HepG2 (cell line): ENCODE measurements at regions not wholly inside any gene's neighbourhood (a gene's known extent, or its start where the extent isn't known, plus 50 kb on each side); places are given as distances from the start of the nearest gene placed in this dataset.

Experiments
- ATAC-seq: fragments of 200-7000 bp; cut with Tn5 transposase; 3 replicates; pipeline ENCODE4 v1.9.1; 2020; ENCODE audit warnings: mild to moderate bottlenecking, moderate library complexity
- BruUV-seq: library from RNA; stranded (reverse); fragments of 400-500 nt; replicated peaks from 2 replicates; lab custom pipeline; 2021; lab: Mats Ljungman, UMichigan
- CTCF ChIA-PET: fragments of 300-600 bp; formaldehyde crosslinking; extraction: SDS; loops from one replicate; lab custom pipeline; 2021; ENCODE audit warnings: low total read pairs, inconsistent platforms, low intra/inter-chr PET ratio; lab: Yijun Ruan, JAX
- POLR2A ChIA-PET: fragments of 350-600 bp; sonication (Branson Sonifier 250); formaldehyde crosslinking; loops from one replicate; lab custom pipeline; 2020; ENCODE audit warnings: antibody characterized with exemption, inconsistent platforms; lab: Yijun Ruan, JAX
- DNase-seq: peaks from one replicate; pipeline ENCODE4 v3.0.0-alpha.2; 2015; ENCODE audit warnings: low spot score
- FAIRE-seq: peaks from 3 replicates; lab custom pipeline; 2011; peaks lifted over from hg19 to GRCh38; lab: Jason Lieb, UNC
- H2AFZ ChIP-seq: one replicate; pipeline ENCODE4 v1.6.1; 2011; ENCODE audit warnings: low read length, inconsistent platforms
- H3K27ac ChIP-seq: fragments of 300-600 bp; 3 replicates; pipeline ENCODE4 v1.8.0; 2011; ENCODE audit warnings: mixed run types, mild to moderate bottlenecking, mixed read lengths, low read length, inconsistent platforms; ENCODE audit not compliant: insufficient read depth; ENCODE audit errors: extremely low read length
- H3K27me3 ChIP-seq, 2 experiments: fragments of 200-600 bp in 1 of 2; 2 replicates in 1 of 2; 3 replicates in 1 of 2; pipeline versions ENCODE4 v1.6.0 to v1.8.0; 2011; ENCODE audit warnings: low read length in 2 of 2, mild to moderate bottlenecking in 2 of 2, moderate library complexity in 2 of 2, inconsistent platforms in 1 of 2; ENCODE audit not compliant: insufficient read depth in 2 of 2, control insufficient read depth in 1 of 2
- H3K36me3 ChIP-seq, 2 experiments: fragments of 200-600 bp in 1 of 2; replicated peaks in 1 of 2; 2 replicates in 1 of 2; 3 replicates in 1 of 2; pipeline versions ENCODE4 v1.5.1 to v1.8.0; 2011; ENCODE audit warnings: low read length in 2 of 2, inconsistent platforms in 1 of 2; ENCODE audit not compliant: insufficient read depth in 2 of 2, control insufficient read depth in 1 of 2
- H3K4me1 ChIP-seq: 2 replicates; pipeline ENCODE4 v1.5.1; 2012; ENCODE audit warnings: low read length, inconsistent platforms; ENCODE audit not compliant: insufficient read depth
- H3K4me2 ChIP-seq: 2 replicates; pipeline ENCODE4 v1.6.0; 2011; ENCODE audit warnings: low read depth, low read length, inconsistent platforms
- H3K4me3 ChIP-seq, 3 experiments: fragments of 200-600 bp in 1 of 3; sonication (generic), shearing (Covaris generic) in 1 of 3; replicated peaks in 1 of 3; 2 replicates each; pipeline ENCODE4 v1.5.1; 2011 to 2016; ENCODE audit warnings: low read length in 3 of 3, inconsistent platforms in 2 of 3, low read depth in 2 of 3, mild to moderate bottlenecking in 2 of 3, control low read depth in 1 of 3, mixed read lengths in 1 of 3; ENCODE audit not compliant: insufficient read depth in 1 of 3
- H3K79me2 ChIP-seq: one replicate; pipeline ENCODE4 v1.6.1; 2011; ENCODE audit warnings: low read length, inconsistent platforms; ENCODE audit not compliant: insufficient read depth
- H3K9ac ChIP-seq: 2 replicates; pipeline ENCODE4 v1.6.0; 2011; ENCODE audit warnings: mild to moderate bottlenecking, low read depth, low read length, inconsistent platforms; ENCODE audit not compliant: insufficient read depth
- H3K9me3 ChIP-seq: 2 replicates; pipeline ENCODE4 v1.5.1; 2012; ENCODE audit warnings: mild to moderate bottlenecking, low read length
- H4K20me1 ChIP-seq: 2 replicates; pipeline ENCODE4 v1.6.0; 2011; ENCODE audit warnings: inconsistent platforms, mild to moderate bottlenecking, low read length, moderate library complexity; ENCODE audit not compliant: insufficient read depth
- ATF4 ChIP-seq, 2 experiments: fragments of 450-650 bp in 1 of 2; sonication (generic) in 1 of 2; formaldehyde crosslinking; IDR thresholded peaks; 2 replicates each; pipeline versions ENCODE4 v1.5.0 to v1.8.0; 2020 to 2022; ENCODE audit warnings: mild to moderate bottlenecking in 1 of 2, missing genetic modification reagents in 1 of 2
- DNMT3B ChIP-seq: conservative IDR thresholded peaks from 2 replicates; pipeline ENCODE4 v1.6.1; 2016; ENCODE audit warnings: missing biosample characterization, control low read depth
- HCFC1 ChIP-seq: fragments of 150-350 bp; IDR thresholded peaks from 2 replicates; pipeline ENCODE4 v1.6.1; 2014; ENCODE audit warnings: low read depth, low read length
- KLF15 ChIP-seq: sonication (generic); formaldehyde crosslinking; IDR thresholded peaks from 2 replicates; pipeline ENCODE4 v1.8.1; 2023; ENCODE audit warnings: borderline replicate concordance, mild to moderate bottlenecking, inconsistent platforms, missing genetic modification reagents, mixed read lengths
- MED13 ChIP-seq: sonication (generic); formaldehyde crosslinking; IDR thresholded peaks from 2 replicates; pipeline ENCODE4 v1.5.0; 2020; ENCODE audit warnings: missing genetic modification reagents
- MTF1 ChIP-seq: sonication (generic); formaldehyde crosslinking; IDR thresholded peaks from 2 replicates; pipeline ENCODE4 v1.5.0; 2020; ENCODE audit warnings: missing genetic modification reagents
- SIX4 ChIP-seq: sonication (generic); formaldehyde crosslinking; IDR thresholded peaks from 2 replicates; pipeline ENCODE4 v1.4.0; 2020; ENCODE audit warnings: missing genetic modification reagents
- SNAI1 ChIP-seq: sonication (generic); formaldehyde crosslinking; IDR thresholded peaks from 2 replicates; pipeline ENCODE4 v1.5.0; 2020; ENCODE audit warnings: mild to moderate bottlenecking, missing genetic modification reagents, borderline replicate concordance
- ZBTB7B ChIP-seq: sonication (generic); formaldehyde crosslinking; IDR thresholded peaks from 2 replicates; pipeline ENCODE4 v1.4.0; 2020; ENCODE audit warnings: missing genetic modification reagents
- ZBTB8A ChIP-seq: sonication (generic); formaldehyde crosslinking; IDR thresholded peaks from 2 replicates; pipeline ENCODE4 v1.4.0; 2020; ENCODE audit warnings: mild to moderate bottlenecking, low read depth, missing genetic modification reagents, borderline replicate concordance
- ZFP36L2 ChIP-seq: sonication (generic); formaldehyde crosslinking; IDR thresholded peaks from 2 replicates; pipeline ENCODE4 v1.4.0; 2020; ENCODE audit warnings: missing genetic modification reagents
- ZNF24 ChIP-seq: fragments of 450-650 bp; IDR thresholded peaks from 2 replicates; pipeline ENCODE4 v1.6.1; 2017; ENCODE audit warnings: antibody characterized with exemption, mild to moderate bottlenecking
- ZNF318 ChIP-seq: sonication (generic); formaldehyde crosslinking; IDR thresholded peaks from 2 replicates; pipeline ENCODE4 v1.4.0; 2020; ENCODE audit warnings: mild to moderate bottlenecking, missing genetic modification reagents
- ZNF709 ChIP-seq: sonication (generic); formaldehyde crosslinking; IDR thresholded peaks from 2 replicates; pipeline ENCODE4 v1.5.0; 2020; ENCODE audit warnings: mild to moderate bottlenecking, missing genetic modification reagents
- ZNF724P ChIP-seq: sonication (generic); formaldehyde crosslinking; IDR thresholded peaks from 2 replicates; pipeline ENCODE4 v1.8.0; 2022; ENCODE audit warnings: missing genetic modification reagents, borderline replicate concordance
- WGBS: methylation state at CpG from one replicate; pipeline ENCODE4 v1.1.6; 2017; ENCODE audit warnings: low lambda C conversion rate; 5-methylcytosine and 5-hydroxymethylcytosine counted together
- in situ Hi-C: cut with HindIII; loops from 2 replicates; pipeline ENCODE4 v1.10.0; 2017; ENCODE audit warnings: low pct_unique_long_range_greater_than_20kb; ENCODE audit not compliant: extremely low pct_ligation_motif_present
- intact Hi-C: fragments of 100-400 bp; cut with micrococcal nuclease; formaldehyde crosslinking; loops from one replicate; pipeline ENCODE4 v1.10.0; 2022; ENCODE audit not compliant: unreplicated experiment
- TF ChIP-seq, protein P1 (sequence below): sonication (generic); formaldehyde crosslinking; IDR thresholded peaks from 2 replicates; pipeline ENCODE4 v1.4.0; 2020; ENCODE audit warnings: missing genetic modification reagents, borderline replicate concordance

DNA sequence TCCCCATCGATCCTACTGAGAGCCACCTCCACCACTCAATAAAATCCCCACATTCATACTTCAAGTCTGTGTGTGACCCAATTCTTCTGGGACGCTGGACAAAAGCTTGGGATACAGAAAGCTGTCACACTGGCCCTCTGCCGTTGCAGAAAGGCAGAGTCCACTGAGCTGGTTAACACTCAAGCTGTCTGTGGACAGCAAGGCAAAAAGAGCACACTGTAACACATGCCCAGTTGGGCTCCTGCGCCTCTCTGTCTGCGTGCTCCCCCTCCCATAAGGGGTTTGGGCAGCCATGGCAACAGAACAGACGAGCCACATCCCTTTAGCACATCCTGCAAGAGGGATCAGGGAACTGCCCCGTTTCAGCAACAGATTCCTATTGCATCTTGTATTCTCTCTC is 106.9 kb upstream of the RGPD4 start:
- in situ Hi-C loops (no loop called here), intact Hi-C loops (no loop called here)
- Histone ChIP-seq H2AFZ (no peak overlapping the region), H3K4me3 (no peak overlapping the region), H3K9me3 (no peaks in the 10 kb centered on the region), H3K27ac (no peak overlapping the region), H3K4me2 (no peak overlapping the region), H4K20me1 (no peaks in the 10 kb centered on the region), H3K36me3 (no peaks in the 10 kb centered on the region), H3K27me3 (no peaks in the 10 kb centered on the region), H3K79me2 (no peaks in the 10 kb centered on the region), H3K9ac (no peak overlapping the region), H3K4me1 (no peaks in the 10 kb centered on the region)
- DNase-seq (no peak), ATAC-seq (peak; percentile 34; the same call in 1 of the 3 replicates), FAIRE-seq (no peak)
- BruUV-seq = no TSS peak
- ChIA-PET CTCF (no interaction called here), POLR2A (no interaction called here)
- 1% methylated on average over 6 of the region's 7 CpGs for WGBS
- TF ChIP-seq ATF4 (CRISPR knock-in tag; IDR thresholded peaks at IDR 0.05) (no peak), SIX4 (CRISPR knock-in tag) (no peak), ZNF24 (no peak), DNMT3B (CRISPR knock-in tag) (no peak), SNAI1 (CRISPR knock-in tag) (no peak), ZFP36L2 (CRISPR knock-in tag) (no peak), ZNF709 (CRISPR knock-in tag) (no peak), HCFC1 (no peak), MTF1 (no peak), ZNF318 (CRISPR knock-in tag) (no peak), MED13 (CRISPR knock-in tag) (no peak), ZBTB7B (CRISPR knock-in tag) (no peak), ZBTB8A (no peak), ZNF724P (CRISPR knock-in tag) (no peak), KLF15 (no peak)
- TF ChIP-seq, protein P1, sequence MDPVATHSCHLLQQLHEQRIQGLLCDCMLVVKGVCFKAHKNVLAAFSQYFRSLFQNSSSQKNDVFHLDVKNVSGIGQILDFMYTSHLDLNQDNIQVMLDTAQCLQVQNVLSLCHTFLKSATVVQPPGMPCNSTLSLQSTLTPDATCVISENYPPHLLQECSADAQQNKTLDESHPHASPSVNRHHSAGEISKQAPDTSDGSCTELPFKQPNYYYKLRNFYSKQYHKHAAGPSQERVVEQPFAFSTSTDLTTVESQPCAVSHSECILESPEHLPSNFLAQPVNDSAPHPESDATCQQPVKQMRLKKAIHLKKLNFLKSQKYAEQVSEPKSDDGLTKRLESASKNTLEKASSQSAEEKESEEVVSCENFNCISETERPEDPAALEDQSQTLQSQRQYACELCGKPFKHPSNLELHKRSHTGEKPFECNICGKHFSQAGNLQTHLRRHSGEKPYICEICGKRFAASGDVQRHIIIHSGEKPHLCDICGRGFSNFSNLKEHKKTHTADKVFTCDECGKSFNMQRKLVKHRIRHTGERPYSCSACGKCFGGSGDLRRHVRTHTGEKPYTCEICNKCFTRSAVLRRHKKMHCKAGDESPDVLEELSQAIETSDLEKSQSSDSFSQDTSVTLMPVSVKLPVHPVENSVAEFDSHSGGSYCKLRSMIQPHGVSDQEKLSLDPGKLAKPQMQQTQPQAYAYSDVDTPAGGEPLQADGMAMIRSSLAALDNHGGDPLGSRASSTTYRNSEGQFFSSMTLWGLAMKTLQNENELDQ (CRISPR knock-in tag) = no peak
